Hepatocyte (in vitro differentiated cells): ENCODE measurements at regions not wholly inside any gene's neighbourhood (a gene's known extent, or its start where the extent isn't known, plus 50 kb on each side); places are given as distances from the start of the nearest gene placed in this dataset.

Experiments used
- DNase-seq: peaks from one replicate; pipeline ENCODE4 v3.0.0-alpha.2; 2016; ENCODE audit warnings: low spot score
- H2AFZ ChIP-seq: fragments of 200-600 bp; sonication (generic); 2 replicates; pipeline ENCODE4 v1.6.0; 2016; ENCODE audit warnings: antibody characterized with exemption, mild to moderate bottlenecking
- H3K27ac ChIP-seq: fragments of 200-600 bp; sonication (generic); 2 replicates; pipeline ENCODE4 v1.5.1; 2016; ENCODE audit warnings: mild to moderate bottlenecking
- H3K27me3 ChIP-seq: fragments of 200-600 bp; sonication (generic); 2 replicates; pipeline ENCODE4 v1.6.1; 2016
- H3K36me3 ChIP-seq: fragments of 200-600 bp; sonication (generic); replicated peaks from 2 replicates; pipeline ENCODE4 v1.5.1; 2016; ENCODE audit warnings: low read depth; ENCODE audit not compliant: insufficient read depth
- H3K4me1 ChIP-seq: fragments of 200-600 bp; sonication (generic); 2 replicates; pipeline ENCODE4 v1.5.1; 2016; ENCODE audit warnings: mild to moderate bottlenecking, moderate library complexity; ENCODE audit not compliant: insufficient read depth
- H3K4me2 ChIP-seq: fragments of 200-600 bp; sonication (generic); 2 replicates; pipeline ENCODE4 v1.6.0; 2016
- H3K4me3 ChIP-seq: fragments of 200-600 bp; sonication (generic); 2 replicates; pipeline ENCODE4 v1.5.1; 2016; ENCODE audit warnings: mild to moderate bottlenecking
- H3K79me2 ChIP-seq: fragments of 200-600 bp; sonication (generic); 2 replicates; pipeline ENCODE4 v1.6.0; 2017; ENCODE audit warnings: mild to moderate bottlenecking
- H3K9me2 ChIP-seq: fragments of 200-600 bp; sonication (generic); replicated peaks from 2 replicates; pipeline ENCODE4 v1.6.0; 2017; ENCODE audit warnings: mild to moderate bottlenecking; ENCODE audit not compliant: insufficient read depth
- H3K9me3 ChIP-seq: fragments of 200-600 bp; sonication (generic); 2 replicates; pipeline ENCODE4 v1.5.1; 2016; ENCODE audit warnings: low read depth, mild to moderate bottlenecking
- H4K20me1 ChIP-seq: fragments of 200-600 bp; sonication (generic); 2 replicates; pipeline ENCODE4 v1.6.0; 2016; ENCODE audit warnings: mild to moderate bottlenecking; ENCODE audit not compliant: insufficient read depth, poor library complexity, severe bottlenecking
- EZH2 ChIP-seq: fragments of 200-600 bp; sonication (generic); IDR thresholded peaks from 2 replicates; pipeline ENCODE4 v1.6.1; 2016; ENCODE audit warnings: antibody characterized with exemption, mild to moderate bottlenecking, borderline replicate concordance
- EZH2phosphoT487 ChIP-seq: fragments of 200-600 bp; sonication (generic); IDR thresholded peaks from one replicate; pipeline ENCODE4 v1.6.1; 2018; ENCODE audit warnings: antibody characterized with exemption, mild to moderate bottlenecking, low read depth, moderate library complexity; ENCODE audit not compliant: unreplicated experiment, severe bottlenecking
- WGBS: methylation state at CpG from one replicate; pipeline ENCODE4 v1.1.6; 2016; ENCODE audit warnings: low lambda C conversion rate; ENCODE audit errors: missing lambda C conversion rate; 5-methylcytosine and 5-hydroxymethylcytosine counted together
- TF ChIP-seq, protein P1 (sequence below): fragments of 200-600 bp; sonication (generic); IDR thresholded peaks from 2 replicates; pipeline ENCODE4 v1.5.1; 2016; ENCODE audit warnings: antibody characterized with exemption, mild to moderate bottlenecking; ENCODE audit not compliant: poor library complexity

DNA sequence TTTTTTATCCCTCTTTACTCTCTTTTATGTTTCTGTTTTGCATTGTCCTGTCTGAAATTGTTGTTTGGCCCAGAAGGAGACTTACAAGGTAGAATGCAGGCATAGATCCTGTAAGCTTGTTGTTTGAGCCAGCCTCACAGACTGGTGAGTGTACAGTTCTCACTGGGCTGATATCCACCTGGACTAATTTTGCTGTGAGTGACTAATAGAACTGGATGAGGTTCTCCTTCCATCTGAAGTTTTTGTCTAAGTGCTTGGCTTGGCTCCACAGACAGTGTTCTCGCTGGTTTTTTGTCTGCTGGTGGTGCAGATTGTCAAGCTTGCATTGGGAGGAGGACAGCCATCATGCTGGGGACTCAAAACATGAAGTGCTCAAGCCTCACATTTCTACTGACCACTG, 495.7 kb downstream of the TSN start:
- TF ChIP-seq EZH2phosphoT487 (no peak), EZH2 (no peak)
- TF ChIP-seq, protein P1, sequence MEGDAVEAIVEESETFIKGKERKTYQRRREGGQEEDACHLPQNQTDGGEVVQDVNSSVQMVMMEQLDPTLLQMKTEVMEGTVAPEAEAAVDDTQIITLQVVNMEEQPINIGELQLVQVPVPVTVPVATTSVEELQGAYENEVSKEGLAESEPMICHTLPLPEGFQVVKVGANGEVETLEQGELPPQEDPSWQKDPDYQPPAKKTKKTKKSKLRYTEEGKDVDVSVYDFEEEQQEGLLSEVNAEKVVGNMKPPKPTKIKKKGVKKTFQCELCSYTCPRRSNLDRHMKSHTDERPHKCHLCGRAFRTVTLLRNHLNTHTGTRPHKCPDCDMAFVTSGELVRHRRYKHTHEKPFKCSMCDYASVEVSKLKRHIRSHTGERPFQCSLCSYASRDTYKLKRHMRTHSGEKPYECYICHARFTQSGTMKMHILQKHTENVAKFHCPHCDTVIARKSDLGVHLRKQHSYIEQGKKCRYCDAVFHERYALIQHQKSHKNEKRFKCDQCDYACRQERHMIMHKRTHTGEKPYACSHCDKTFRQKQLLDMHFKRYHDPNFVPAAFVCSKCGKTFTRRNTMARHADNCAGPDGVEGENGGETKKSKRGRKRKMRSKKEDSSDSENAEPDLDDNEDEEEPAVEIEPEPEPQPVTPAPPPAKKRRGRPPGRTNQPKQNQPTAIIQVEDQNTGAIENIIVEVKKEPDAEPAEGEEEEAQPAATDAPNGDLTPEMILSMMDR, result no peak
- H3K4me3 ChIP-seq, result no peak overlapping the region
- H3K9me2 ChIP-seq, result no peaks in the 10 kb centered on the region
- no peaks in the 10 kb centered on the region for H3K9me3 ChIP-seq
- no peaks in the 10 kb centered on the region for H3K36me3 ChIP-seq
- 95% methylated on average over 1 of the region's 1 CpG for WGBS
- no peak overlapping the region for H2AFZ ChIP-seq
- no peaks in the 10 kb centered on the region for H3K4me1 ChIP-seq
- H3K4me2 ChIP-seq, result no peak overlapping the region
- H3K79me2 ChIP-seq, result no peaks in the 10 kb centered on the region
- no peaks in the 10 kb centered on the region for H3K27me3 ChIP-seq
- no peak overlapping the region for H3K27ac ChIP-seq
- DNase-seq, result no peak
- no peaks in the 10 kb centered on the region for H4K20me1 ChIP-seq

DNA sequence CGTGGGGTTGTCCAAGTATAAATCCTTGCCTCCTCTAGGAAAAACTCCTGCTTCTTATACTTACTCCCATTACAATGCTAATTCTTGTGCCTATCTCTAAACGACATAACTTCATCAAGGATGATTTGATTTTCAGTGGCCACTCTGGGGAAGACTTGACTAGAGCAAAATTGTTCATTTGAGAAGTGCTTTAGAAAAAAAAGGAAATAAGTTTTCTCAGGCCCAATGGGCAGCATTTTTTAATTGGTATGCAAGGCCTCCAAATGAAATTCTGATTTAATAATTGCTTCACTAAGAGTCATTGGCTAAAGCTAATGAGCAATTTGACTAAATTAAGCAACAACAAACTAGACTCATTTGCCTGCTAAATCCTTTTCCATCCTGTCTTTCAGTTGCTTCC, 496.1 kb downstream of the TSN start:
- no peak overlapping the region for H3K27ac ChIP-seq
- H3K4me2 ChIP-seq, result no peak overlapping the region
- no peak overlapping the region for H2AFZ ChIP-seq
- TF ChIP-seq EZH2phosphoT487 (no peak), EZH2 (no peak)
- TF ChIP-seq, protein P1, result no peak
- H3K79me2 ChIP-seq, result no peaks in the 10 kb centered on the region
- H3K4me3 ChIP-seq, result no peak overlapping the region
- no peaks in the 10 kb centered on the region for H3K9me3 ChIP-seq
- H4K20me1 ChIP-seq, result no peaks in the 10 kb centered on the region
- no peaks in the 10 kb centered on the region for H3K36me3 ChIP-seq
- 80% methylated on average over 2 of the region's 2 CpGs for WGBS
- no peaks in the 10 kb centered on the region for H3K27me3 ChIP-seq
- no peaks in the 10 kb centered on the region for H3K9me2 ChIP-seq
- DNase-seq, result no peak
- H3K4me1 ChIP-seq, result no peaks in the 10 kb centered on the region

DNA sequence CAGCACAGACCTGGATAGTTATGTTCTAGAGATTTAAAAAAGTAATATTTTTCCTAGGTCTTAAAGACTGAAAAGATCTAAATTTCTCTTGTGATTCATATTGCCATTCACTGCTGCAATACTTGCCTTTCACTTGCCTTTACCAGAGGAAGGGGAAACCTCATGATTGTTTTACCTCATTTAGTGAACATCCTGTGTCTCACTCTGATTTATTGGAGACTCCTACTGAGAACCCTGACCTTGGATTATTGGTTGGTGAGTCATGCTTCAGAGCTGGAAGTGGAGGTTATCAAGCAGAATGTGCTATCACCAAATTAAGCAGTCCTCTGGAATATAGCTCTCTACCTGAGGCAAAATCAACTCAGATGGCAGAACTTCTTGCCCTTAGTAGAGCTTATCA, 500.5 kb downstream of the TSN start:
- no peaks in the 10 kb centered on the region for H3K9me2 ChIP-seq

More for the DNA sequence above, 500.5 kb downstream of the TSN start:
- Histone ChIP-seq H4K20me1 (no peaks in the 10 kb centered on the region), H3K4me2 (no peak overlapping the region), H3K4me1 (no peaks in the 10 kb centered on the region), H3K79me2 (no peaks in the 10 kb centered on the region), H2AFZ (no peak overlapping the region), H3K4me3 (no peak overlapping the region), H3K9me3 (no peaks in the 10 kb centered on the region), H3K27me3 (no peaks in the 10 kb centered on the region), H3K27ac (no peak overlapping the region), H3K36me3 (no peaks in the 10 kb centered on the region)
- no peak for DNase-seq
- no peak for TF ChIP-seq EZH2phosphoT487
- no peak for TF ChIP-seq EZH2
- TF ChIP-seq, protein P1, result no peak
